ENCODE measurements at regions not wholly inside any gene's neighbourhood (a gene's known extent, or its start where the extent isn't known, plus 50 kb on each side); places are given as distances from the start of the nearest gene placed in this dataset.

GRCh38 chr11:33944345-33944692, 52.4 kb upstream of the LMO2 start (continued):
- no peak for TF ChIP-seq ZNF462 (CRISPR knock-in tag; IDR thresholded peaks at IDR 0.05)
- no peak for TF ChIP-seq CTCF (conservative IDR thresholded peaks at IDR 0.05; ENCODE audit: low read depth in 2 of 2)
- TF ChIP-seq POLR2AphosphoS5 (IDR thresholded peaks at IDR 0.05; ENCODE audit: low read depth): no peak
- no peak for TF ChIP-seq NANOG (IDR thresholded peaks at IDR 0.05; ENCODE audit: borderline replicate concordance)
- TF ChIP-seq STAT1 (IDR thresholded peaks at IDR 0.05; ENCODE audit: unreplicated experiment): no peak
- TF ChIP-seq ZNF114 (CRISPR knock-in tag; IDR thresholded peaks at IDR 0.05): no peak
- no peak for TF ChIP-seq JUNB (IDR thresholded peaks at IDR 0.05; ENCODE audit: unreplicated experiment)
- no peak for TF ChIP-seq EZH2 (IDR thresholded peaks at IDR 0.05; ENCODE audit: low read depth, unreplicated experiment)
- TF ChIP-seq ETS1 (IDR thresholded peaks at IDR 0.05): no peak
- TF ChIP-seq, protein P1, sequence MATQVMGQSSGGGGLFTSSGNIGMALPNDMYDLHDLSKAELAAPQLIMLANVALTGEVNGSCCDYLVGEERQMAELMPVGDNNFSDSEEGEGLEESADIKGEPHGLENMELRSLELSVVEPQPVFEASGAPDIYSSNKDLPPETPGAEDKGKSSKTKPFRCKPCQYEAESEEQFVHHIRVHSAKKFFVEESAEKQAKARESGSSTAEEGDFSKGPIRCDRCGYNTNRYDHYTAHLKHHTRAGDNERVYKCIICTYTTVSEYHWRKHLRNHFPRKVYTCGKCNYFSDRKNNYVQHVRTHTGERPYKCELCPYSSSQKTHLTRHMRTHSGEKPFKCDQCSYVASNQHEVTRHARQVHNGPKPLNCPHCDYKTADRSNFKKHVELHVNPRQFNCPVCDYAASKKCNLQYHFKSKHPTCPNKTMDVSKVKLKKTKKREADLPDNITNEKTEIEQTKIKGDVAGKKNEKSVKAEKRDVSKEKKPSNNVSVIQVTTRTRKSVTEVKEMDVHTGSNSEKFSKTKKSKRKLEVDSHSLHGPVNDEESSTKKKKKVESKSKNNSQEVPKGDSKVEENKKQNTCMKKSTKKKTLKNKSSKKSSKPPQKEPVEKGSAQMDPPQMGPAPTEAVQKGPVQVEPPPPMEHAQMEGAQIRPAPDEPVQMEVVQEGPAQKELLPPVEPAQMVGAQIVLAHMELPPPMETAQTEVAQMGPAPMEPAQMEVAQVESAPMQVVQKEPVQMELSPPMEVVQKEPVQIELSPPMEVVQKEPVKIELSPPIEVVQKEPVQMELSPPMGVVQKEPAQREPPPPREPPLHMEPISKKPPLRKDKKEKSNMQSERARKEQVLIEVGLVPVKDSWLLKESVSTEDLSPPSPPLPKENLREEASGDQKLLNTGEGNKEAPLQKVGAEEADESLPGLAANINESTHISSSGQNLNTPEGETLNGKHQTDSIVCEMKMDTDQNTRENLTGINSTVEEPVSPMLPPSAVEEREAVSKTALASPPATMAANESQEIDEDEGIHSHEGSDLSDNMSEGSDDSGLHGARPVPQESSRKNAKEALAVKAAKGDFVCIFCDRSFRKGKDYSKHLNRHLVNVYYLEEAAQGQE (IDR thresholded peaks at IDR 0.05; ENCODE audit: unreplicated experiment): no peak
